Stimulated activated CD4-positive, alpha-beta T cell treated with anti-CD3 and anti-CD28 coated beads, Interleukin-2, amount 100 ng/mL, for 24 hours (primary cell): ENCODE measurements at regions not wholly inside any gene's neighbourhood (a gene's known extent, or its start where the extent isn't known, plus 50 kb on each side); places are given as distances from the start of the nearest gene placed in this dataset.
"Not testable (repeated sequence)": the region's sequence is repeated elsewhere in the genome, so short reads cannot be mapped to it uniquely, and the experiment has no call there.

Experiments
- DNase-seq, 2 donors: peaks; one replicate each; pipeline ENCODE4 v3.0.0-alpha.2; 2020

GRCh38 chr10:90197766-90198165 lies 496.4 kb downstream of the KIF20B start:
- no peak for DNase-seq

DNA sequence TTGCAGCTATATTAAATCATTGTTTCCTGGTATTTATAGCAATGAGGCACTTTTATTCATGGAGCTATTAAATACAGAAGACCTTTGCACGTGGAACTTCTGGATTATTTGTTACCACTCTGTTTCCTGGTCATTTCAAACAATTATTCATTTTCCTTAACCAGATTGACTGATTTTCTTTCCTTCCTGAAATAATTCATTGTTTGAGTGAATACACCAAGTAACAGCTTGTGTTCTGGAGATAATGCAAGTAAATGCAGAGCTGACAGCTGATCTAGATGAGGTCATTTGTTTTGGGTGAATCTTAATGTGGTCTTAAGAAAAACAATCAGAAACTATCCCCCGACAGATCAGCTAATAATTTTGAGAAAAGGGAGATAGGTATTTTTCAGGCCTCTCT lies 497.7 kb downstream of the KIF20B start:
- DNase-seq = no peak

GRCh38 chr10:90199513-90199912 lies 498.1 kb downstream of the KIF20B start:
- no peak for DNase-seq

- DNase-seq = no peak
Measured at GRCh38 chr10:90204131-90204955, 503.0 kb downstream of the KIF20B start.

DNA sequence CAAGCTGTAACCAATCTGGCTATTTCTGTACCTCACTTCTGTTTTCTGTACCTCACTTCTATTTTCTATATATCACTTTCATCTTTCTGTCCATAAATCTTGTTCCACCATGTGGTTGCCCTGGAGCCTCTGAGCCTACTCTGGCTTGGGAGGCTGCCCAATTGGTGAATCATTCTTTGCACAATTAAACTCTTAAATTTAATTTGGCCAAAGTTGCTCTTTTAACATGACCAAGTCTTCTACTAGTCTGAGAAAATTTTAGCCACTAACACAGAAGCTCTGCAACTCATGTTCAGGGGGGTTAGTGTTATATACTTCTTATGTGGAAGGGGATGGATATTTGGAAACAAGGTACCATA lies 503.5 kb downstream of the KIF20B start:
- no peak for DNase-seq

- DNase-seq = no peak
Measured at GRCh38 chr10:90205340-90205739, 503.9 kb downstream of the KIF20B start.

DNA sequence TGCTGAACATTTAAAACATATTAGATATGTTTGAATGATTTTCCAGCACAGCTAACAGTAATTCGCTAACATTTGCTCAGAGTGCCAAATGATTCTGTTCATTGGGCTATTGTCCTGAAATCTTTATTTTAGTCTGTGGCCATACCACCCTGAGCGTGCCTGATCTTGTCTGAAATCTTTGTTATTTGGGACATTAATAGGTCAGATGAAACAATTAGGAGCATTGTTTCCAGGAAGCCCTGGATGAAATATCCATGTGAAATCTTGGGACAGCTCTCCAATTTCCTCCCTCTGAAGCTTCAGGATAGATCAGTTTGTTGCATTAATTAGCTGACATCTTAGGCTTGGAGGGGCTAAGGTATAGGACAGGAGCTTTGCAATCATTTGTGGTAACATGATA lies 512.0 kb downstream of the KIF20B start:
- DNase-seq = no peak

DNA sequence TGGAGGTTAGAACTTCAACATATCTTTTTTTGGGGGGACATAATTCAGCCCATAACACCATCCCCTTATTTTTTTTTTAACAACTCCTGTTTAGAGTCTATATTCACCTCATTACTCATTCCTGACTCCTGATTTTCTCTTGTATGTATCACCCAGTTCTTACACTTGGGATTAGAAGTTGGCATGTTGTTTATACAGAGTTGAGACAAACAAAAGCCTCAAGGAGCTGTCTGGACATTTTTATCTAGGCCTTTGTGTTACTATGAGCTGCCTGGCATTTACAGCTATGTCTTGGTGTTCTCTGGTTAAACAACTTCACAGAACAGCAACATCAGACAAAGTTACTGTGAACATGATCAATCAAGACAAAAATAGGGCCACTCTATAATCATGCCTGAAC lies 517.5 kb downstream of the KIF20B start:
- DNase-seq = no peak

DNA sequence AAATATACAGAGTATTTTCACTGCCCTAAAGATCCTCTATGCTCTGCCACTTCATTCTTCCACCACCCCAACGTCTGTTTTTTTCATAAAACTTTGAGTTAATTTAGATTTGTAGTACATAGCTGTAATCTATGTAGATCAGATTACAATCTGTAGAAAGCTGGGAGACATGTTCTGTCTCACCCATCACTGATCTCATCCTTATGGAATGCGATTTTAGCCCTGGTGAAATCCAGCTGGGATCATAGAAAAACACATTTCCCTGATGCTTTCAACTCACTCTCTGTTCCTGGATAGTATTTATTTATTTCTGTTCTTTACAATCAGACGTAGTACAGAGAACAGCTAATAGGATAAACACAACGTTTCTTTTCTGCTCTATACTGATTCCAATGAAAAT lies 521.0 kb downstream of the KIF20B start:
- DNase-seq = no peak

DNA sequence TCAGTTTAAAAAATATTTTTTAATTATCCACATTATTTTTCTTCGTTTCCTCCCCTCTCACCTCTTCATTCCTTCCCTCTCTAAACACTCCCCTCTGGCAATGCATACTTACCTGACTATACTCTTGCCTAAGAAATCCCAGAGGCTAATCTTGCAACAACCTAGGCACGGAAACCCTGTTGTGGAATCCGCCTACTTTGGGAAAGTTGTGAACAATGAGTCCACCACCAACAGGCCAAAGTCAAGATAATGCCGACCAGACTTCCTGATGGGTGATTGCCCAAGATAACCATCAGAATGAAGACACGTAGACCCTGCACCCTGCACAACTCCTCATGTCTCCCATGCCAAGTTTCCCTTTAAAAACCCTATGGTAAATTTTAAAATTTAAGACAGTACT lies 521.5 kb downstream of the KIF20B start:
- DNase-seq = no peak

- DNase-seq = no peak
Measured at GRCh38 chr10:90224791-90225566, 523.6 kb downstream of the KIF20B start.

DNA sequence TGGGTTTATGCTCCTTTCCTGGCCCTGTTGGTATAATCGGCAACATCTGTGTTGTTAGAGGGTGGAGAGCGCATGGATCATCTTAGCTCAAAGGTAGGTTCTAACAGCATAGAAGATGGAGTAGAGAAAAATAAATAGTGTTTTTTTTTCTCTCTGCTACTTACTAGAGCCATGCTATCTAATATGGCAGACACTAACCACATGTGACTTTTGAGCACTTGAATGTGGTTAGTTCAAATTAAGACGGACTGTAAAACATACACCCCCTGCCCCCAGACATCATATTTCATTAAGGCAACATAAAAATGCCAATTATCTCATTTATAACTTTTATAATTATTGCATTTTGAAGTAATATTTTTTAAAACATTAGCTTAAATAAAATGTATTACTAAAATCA lies 525.1 kb downstream of the KIF20B start:
- no peak for DNase-seq

- peak; percentile 21 to 39 for DNase-seq
Measured at GRCh38 chr10:90227217-90227656, 525.8 kb downstream of the KIF20B start.

DNA sequence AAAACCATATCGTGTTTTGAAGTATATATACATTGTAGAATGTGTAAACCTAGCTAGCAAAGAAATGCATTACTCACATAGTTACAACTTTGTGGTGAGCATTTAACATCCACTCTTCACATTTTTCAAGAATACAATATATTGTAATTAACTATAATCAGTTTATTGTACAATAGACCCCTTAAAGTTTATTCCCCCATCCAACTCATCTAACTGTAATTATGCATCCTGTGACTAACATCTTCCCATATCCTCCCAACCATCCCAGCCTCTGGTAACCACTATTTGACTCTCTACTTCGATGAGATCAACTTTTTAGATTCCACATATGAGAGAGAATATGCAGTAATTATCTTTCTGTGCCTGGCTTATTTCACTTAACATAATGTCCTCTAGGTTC lies 526.4 kb downstream of the KIF20B start:
- no peak for DNase-seq

GRCh38 chr10:90229486-90229885 lies 528.1 kb downstream of the KIF20B start:
- DNase-seq = no peak

DNA sequence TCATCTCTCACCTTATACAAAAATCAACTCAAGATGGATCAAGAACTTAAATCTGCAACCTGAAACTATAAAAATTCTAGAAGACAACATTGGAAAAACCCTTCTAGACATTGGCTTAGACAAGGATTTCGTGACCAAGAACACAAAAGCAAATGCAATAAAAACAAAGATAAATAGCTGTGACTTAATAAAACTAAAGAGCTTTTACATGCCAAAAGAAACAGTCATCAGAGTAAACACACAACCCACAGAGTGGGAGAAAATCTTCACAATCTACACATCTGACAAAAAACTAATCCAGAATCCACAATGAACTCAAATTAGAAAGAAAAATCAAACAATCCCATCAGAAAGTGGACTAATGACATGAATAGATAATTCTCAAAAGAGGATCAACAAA lies 532.4 kb downstream of the KIF20B start:
- not testable (repeated sequence) for DNase-seq

GRCh38 chr10:90245623-90246022 lies 544.2 kb downstream of the KIF20B start:
- no peak for DNase-seq

GRCh38 chr10:90250784-90251183 lies 549.4 kb downstream of the KIF20B start:
- not testable (repeated sequence) for DNase-seq

- no peak for DNase-seq
Measured at GRCh38 chr10:90269699-90270098, 568.3 kb downstream of the KIF20B start.

DNA sequence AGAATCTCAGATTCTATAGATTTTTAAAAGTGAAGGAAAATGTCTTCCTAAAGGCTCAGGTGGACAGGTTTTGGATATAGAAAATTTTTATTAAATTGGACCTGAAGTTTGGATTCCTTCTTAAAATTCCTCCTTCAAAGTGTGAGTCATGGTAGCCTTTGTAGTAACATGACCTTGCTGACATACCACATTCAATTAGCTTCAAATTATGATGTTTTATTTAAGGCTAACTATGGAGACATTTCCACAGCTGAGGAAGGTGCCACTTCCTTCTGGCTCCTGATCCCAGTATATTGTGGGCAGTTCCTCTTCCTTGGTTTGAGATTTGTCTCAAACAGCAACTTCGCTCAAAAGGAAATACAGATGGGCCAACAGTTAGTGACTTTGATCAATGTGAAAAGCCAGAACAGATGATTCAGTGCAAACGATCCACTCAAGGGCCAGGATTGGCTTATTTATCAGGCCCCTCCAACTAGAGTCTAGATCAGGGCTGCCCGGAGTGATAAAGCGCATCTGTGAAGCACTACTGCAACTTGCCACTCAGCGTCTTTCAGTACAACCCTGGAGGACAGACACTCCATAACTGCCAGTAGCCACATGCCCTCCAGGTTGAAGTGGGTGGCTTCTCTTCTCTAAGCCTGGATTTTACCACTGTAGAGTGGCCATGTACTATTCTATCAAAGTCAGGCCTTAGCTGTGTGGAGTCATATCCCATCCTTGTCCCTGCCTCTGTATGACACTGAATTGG lies 573.5 kb downstream of the KIF20B start:
- no peak for DNase-seq

GRCh38 chr10:90276894-90277475 lies 575.6 kb downstream of the KIF20B start:
- DNase-seq = no peak

DNA sequence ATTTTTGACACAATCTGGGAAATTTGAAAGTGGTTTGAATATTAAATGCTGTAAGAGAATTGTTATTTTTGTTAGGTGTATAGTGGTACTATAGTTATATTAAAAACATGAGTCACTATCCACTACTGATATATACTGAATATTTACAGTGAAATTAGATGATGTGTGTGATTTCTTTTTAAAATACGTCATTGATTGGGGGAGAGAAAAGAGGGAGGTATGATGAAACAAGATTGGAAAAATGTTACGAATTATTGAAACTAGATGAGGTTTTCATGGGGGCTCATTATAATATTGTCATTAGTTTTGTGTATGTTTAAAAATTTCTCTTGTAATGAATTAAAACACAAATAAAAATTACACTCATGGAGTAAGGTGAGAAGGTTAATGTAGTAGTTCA lies 571.4 kb downstream of the HTR7 start:
- DNase-seq = no peak

- no peak for DNase-seq
Measured at GRCh38 chr10:90286941-90287340, 570.9 kb downstream of the HTR7 start.
